LNCaP clone FGC (cell line): ENCODE measurements at regions not wholly inside any gene's neighbourhood (a gene's known extent, or its start where the extent isn't known, plus 50 kb on each side); places are given as distances from the start of the nearest gene placed in this dataset.

Source experiments
- DNase-seq: peaks from one replicate; pipeline ENCODE4 v3.0.0-alpha.2; 2011; ENCODE audit warnings: low read depth
- H3K4me3 ChIP-seq: 2 replicates; pipeline ENCODE4 v1.5.1; 2011; ENCODE audit warnings: mild to moderate bottlenecking, low read depth, low read length, control low read depth
- TF ChIP-seq, protein P1 (sequence below): IDR thresholded peaks from 2 replicates; pipeline ENCODE4 v1.5.1; 2012; ENCODE audit warnings: mild to moderate bottlenecking; ENCODE audit not compliant: control insufficient read depth, insufficient read depth; ENCODE audit errors: extremely low read depth

DNA sequence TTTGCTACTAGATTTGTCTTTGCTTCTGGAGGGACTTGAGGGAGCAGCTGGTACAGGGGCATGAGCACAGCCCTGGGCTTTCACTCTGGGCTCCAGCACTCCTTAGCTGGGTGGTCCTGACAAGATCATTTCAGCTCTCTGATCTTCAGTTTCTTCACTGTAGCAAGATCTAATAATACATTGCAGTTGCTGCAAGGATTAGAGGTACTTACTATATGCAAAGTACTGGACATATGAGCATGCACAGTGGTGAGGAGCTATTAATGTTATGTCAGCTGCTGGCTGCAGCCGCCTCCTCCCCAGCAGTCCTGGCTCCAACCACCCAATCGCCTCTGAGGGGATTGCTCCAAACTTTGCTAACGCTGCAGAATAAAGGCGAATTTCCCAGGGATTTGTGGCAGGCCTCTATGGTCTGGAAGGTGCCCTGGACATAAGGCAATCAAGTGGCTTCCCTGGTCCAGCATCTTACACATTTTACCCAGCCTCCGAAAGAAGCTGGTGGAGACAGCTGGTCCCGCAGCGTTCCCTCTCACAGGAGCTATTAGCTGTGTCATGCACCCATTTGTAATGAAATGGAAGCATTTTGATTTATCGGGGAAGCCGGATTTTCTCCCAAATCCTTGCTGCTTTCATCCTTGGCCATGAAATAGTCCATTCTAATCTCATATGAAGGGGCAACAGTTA is 96.7 kb downstream of the RHOB start:
- TF ChIP-seq, protein P1, sequence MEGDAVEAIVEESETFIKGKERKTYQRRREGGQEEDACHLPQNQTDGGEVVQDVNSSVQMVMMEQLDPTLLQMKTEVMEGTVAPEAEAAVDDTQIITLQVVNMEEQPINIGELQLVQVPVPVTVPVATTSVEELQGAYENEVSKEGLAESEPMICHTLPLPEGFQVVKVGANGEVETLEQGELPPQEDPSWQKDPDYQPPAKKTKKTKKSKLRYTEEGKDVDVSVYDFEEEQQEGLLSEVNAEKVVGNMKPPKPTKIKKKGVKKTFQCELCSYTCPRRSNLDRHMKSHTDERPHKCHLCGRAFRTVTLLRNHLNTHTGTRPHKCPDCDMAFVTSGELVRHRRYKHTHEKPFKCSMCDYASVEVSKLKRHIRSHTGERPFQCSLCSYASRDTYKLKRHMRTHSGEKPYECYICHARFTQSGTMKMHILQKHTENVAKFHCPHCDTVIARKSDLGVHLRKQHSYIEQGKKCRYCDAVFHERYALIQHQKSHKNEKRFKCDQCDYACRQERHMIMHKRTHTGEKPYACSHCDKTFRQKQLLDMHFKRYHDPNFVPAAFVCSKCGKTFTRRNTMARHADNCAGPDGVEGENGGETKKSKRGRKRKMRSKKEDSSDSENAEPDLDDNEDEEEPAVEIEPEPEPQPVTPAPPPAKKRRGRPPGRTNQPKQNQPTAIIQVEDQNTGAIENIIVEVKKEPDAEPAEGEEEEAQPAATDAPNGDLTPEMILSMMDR = no peak
- no peak overlapping the region for H3K4me3 ChIP-seq
- no peak for DNase-seq

DNA sequence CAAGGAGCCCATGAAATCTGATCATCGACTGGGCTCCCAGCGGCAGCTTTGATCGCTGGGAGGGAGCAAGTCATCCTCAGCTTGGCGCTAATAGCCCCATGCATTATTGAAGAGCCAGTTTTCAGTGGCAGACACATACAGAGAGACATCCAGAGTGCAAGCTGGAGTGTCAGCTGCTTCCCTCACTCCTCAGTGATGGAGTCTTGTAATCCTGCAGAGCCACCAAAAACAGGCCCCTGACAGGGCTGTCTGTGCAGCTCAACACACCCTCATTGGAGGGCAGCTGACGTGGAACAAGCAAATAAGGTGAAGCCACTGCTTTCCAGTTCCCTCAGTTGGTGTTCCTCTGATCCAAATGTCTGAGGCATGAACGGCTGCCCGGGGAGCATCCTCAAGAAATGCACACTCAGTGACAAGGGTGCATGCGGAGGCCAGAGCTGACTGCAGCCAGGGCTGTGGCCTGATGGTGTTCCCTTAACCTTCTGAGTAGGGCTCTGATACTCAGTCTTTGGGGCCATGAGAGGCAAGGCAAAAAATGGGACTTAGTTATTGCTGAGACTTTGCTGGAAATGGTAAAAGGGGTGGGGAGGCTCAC is 97.4 kb downstream of the RHOB start:
- H3K4me3 ChIP-seq = no peak overlapping the region
- TF ChIP-seq, protein P1 = no peak
- no peak for DNase-seq

DNA sequence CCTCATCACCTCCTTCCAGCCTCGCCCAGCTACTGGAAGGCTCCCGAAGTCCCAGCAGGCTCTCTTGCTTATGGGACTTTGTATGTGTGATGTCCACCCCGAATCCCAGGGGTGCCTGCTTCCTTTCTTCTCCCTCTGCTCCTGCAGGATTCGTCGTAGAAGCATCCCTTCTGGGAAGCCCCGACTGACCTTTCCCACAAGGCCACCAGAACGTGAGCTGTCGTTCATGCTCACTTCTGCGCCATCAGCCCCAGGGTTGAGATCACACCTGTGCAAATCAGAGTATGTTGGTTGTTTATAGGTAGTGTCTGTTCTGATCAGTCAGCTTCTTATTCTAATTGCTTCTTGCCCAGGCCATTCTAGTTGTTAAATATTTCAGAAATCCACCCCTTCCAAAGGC is 101.8 kb downstream of the HS1BP3 start:
- TF ChIP-seq, protein P1 = no peak
- no peak overlapping the region for H3K4me3 ChIP-seq
- no peak for DNase-seq

DNA sequence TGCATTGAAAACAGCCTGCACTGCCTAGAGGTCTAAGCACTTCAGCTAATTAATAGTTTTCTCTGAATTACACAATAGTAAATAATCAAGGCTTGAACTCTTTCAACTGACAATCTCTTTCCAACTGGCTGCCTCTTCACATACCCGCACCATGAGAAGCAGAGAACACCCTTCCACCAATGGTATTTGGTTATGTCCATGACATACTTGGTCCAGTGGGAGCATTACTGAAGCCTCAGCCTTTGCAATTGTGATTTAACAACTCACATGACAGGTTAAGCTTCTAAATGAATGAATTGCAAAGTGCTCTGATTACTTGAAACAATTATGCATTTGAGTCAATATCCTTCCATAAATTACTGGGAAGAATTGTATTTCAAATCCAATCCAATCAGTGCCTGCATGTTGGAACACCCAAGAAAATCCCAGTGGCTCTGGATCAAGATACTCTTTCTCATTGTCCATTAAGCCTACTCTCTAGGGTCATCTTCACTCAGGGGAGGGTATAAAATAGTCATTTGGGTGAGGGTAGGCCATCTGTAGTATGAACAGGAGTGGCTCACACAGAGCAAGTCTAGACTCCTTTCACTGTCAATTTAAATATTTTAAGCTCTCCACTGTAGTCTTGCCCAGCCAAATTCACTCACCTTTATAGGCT is 101.1 kb downstream of the HS1BP3 start:
- TF ChIP-seq, protein P1 = no peak
- DNase-seq = no peak
- H3K4me3 ChIP-seq = no peak overlapping the region

DNA sequence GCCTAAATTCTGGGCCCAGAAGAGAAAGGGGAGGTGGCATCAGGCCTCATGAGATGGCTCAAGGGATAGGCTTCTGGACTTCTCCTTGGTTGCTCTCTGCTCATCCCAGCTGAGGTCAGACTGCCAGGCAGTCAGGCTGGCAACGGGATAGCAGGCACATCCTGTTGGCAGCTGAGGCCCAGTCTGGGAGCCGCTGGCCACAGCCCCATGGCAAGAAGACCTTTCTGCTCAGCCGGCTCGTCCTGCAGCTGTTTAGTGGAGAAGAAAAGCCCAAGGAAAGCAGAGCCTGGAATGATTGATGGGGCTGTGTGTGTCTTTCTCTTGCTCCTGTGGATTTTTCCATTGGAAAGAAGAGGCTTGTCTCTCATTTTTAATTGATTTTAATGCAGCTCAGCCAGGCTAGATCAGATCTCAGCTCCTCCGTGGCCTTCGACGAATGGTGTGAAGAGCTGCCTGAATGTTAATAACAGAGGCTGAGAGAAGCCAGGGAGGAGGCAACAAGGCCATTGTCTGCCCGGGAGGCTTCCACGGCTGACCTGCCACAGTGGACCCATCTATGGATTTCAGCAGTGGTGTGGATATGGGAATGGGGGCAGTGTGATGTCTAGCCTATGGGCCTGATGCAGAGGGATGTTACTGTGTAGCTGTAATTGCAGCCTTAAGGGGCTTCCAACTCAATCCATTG is 99.5 kb downstream of the HS1BP3 start:
- H3K4me3 ChIP-seq = no peak overlapping the region
- DNase-seq = peak; percentile 81
- TF ChIP-seq, protein P1 = no peak

DNA sequence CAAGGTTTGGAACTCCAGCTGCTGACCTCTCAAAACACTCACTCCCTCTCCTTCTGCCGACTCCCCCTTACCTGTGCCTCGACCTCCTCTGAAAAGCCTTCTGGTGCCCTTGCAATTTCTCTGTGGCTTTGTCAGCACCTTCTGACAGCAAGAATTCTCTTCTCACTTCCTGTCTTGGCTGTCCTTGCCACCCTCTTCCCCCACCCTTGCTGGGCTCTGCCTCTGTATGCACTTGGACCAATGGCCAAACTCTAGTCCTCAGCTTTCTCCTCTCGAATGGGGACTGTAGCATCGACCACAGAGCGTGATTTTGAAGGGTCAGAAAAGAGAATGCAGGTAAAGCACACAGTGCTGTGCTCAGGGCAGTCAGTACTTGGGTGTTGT is 99.0 kb downstream of the HS1BP3 start:
- TF ChIP-seq, protein P1 = no peak
- DNase-seq = no peak
- no peak overlapping the region for H3K4me3 ChIP-seq
